Left lung (tissue), 4 donors: ENCODE measurements at regions not wholly inside any gene's neighbourhood (a gene's known extent, or its start where the extent isn't known, plus 50 kb on each side); places are given as distances from the start of the nearest gene placed in this dataset.

ENCODE experiments used
- ATAC-seq: fragments of 200-7000 bp; cut with Tn5 transposase; one replicate; pipeline ENCODE4 v1.9.1; 2020; ENCODE audit warnings: moderate library complexity
- DNase-seq, 4 donors: peaks; one replicate each; pipeline ENCODE4 v3.0.0-alpha.2; 2013 to 2020
- H3K27ac ChIP-seq, 2 donors: fragments of 200-600 bp; sonication (generic) in 1 of 2; one replicate each; pipeline versions ENCODE4 v1.5.0 to v1.8.0; 2020 to 2021
- H3K27me3 ChIP-seq, 2 donors: fragments of 200-600 bp; sonication (generic) in 1 of 2; one replicate each; pipeline versions ENCODE4 v1.5.0 to v1.8.0; 2020 to 2021
- H3K36me3 ChIP-seq, 2 donors: fragments of 200-600 bp; sonication (generic) in 1 of 2; one replicate each; pipeline versions ENCODE4 v1.5.0 to v1.8.0; 2020 to 2021
- H3K4me1 ChIP-seq, 2 donors: fragments of 200-600 bp; one replicate each; pipeline ENCODE4 v1.8.0; 2021
- H3K4me3 ChIP-seq, 2 donors: fragments of 200-600 bp; sonication (generic) in 1 of 2; one replicate each; pipeline versions ENCODE4 v1.5.0 to v1.8.0; 2020 to 2021; ENCODE audit warnings: mild to moderate bottlenecking in 1 of 2
- H3K9me3 ChIP-seq, 2 donors: fragments of 200-600 bp; sonication (generic) in 1 of 2; one replicate each; pipeline versions ENCODE4 v1.5.0 to v1.8.0; 2020 to 2021
- intact Hi-C, 2 donors: fragments of 100-400 bp; cut with DNase I; formaldehyde crosslinking; loops; one replicate each; pipeline versions ENCODE4 v1.11.2 to v1.14.2; 2022
- TF ChIP-seq, protein P1 (sequence below), 2 donors: fragments of 200-600 bp; sonication (generic) in 1 of 2; IDR thresholded peaks; one replicate each; pipeline versions ENCODE4 v1.5.0 to v1.8.0; 2021; ENCODE audit warnings: antibody characterized with exemption in 2 of 2
- donor health status: DM: no; HTN: yes; CAD: no.
- donor health status: DM: no; HTN: no; CAD: no.

DNA sequence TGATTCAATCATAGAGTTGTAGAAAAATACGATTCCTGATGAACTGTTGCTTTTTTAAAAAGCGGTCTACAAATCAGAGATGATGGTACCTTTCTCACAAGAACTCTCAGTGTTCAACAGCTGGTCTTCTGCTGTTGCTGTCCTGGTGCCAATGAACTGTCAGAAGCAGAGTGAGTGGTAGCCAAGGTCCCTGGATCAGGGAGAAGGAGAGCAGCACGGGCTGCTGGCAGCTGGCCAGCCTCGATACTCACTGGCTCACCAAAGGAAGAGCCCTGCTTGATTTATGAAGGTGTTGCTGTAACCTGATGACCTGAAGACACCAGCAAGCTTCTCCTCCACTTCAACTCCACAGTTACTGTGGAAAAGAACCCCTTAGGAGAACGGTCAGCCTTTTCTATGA is 300.8 kb upstream of the SOX11 start:
- Histone ChIP-seq H3K4me3 (no peak overlapping the region), H3K4me1 (no peaks in the 10 kb centered on the region), H3K36me3 (no peaks in the 10 kb centered on the region), H3K27me3 (no peaks in the 10 kb centered on the region), H3K9me3 (no peaks in the 10 kb centered on the region), H3K27ac (no peak overlapping the region)
- TF ChIP-seq, protein P1, sequence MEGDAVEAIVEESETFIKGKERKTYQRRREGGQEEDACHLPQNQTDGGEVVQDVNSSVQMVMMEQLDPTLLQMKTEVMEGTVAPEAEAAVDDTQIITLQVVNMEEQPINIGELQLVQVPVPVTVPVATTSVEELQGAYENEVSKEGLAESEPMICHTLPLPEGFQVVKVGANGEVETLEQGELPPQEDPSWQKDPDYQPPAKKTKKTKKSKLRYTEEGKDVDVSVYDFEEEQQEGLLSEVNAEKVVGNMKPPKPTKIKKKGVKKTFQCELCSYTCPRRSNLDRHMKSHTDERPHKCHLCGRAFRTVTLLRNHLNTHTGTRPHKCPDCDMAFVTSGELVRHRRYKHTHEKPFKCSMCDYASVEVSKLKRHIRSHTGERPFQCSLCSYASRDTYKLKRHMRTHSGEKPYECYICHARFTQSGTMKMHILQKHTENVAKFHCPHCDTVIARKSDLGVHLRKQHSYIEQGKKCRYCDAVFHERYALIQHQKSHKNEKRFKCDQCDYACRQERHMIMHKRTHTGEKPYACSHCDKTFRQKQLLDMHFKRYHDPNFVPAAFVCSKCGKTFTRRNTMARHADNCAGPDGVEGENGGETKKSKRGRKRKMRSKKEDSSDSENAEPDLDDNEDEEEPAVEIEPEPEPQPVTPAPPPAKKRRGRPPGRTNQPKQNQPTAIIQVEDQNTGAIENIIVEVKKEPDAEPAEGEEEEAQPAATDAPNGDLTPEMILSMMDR (IDR thresholded peaks at IDR 0.05), result no peak
- intact Hi-C loops, result no loop called here
- no peak for ATAC-seq
- peak in 2 of 4 donors; percentile 61 to 66 for DNase-seq

DNA sequence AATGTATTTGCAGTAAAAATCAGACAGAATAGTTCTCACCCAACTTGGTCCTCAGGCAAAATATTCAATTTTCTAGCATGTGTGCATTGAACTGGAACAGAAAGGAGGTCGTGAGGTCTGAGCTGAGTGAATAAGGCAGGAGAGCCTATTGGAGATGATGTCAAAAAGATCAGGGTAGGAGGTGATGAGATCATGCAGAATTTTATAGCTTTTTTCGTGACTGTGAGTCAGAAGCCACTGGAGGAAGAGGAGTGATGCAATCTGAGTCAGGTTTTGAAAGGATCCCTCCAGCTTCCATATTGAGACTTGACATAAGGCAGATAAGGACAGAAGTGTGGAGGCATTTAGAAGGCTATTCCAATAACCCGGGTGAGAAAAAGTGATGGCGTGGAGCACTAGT is 299.5 kb upstream of the SOX11 start:
- intact Hi-C loops, result no loop called here
- H3K4me1 ChIP-seq, result no peaks in the 10 kb centered on the region
- no peak overlapping the region for H3K27ac ChIP-seq
- H3K36me3 ChIP-seq, result no peaks in the 10 kb centered on the region
- H3K4me3 ChIP-seq, result no peak overlapping the region
- H3K9me3 ChIP-seq, result no peaks in the 10 kb centered on the region
- DNase-seq, result no peak
- no peaks in the 10 kb centered on the region for H3K27me3 ChIP-seq
- ATAC-seq, result no peak
- TF ChIP-seq, protein P1 (IDR thresholded peaks at IDR 0.05), result no peak

DNA sequence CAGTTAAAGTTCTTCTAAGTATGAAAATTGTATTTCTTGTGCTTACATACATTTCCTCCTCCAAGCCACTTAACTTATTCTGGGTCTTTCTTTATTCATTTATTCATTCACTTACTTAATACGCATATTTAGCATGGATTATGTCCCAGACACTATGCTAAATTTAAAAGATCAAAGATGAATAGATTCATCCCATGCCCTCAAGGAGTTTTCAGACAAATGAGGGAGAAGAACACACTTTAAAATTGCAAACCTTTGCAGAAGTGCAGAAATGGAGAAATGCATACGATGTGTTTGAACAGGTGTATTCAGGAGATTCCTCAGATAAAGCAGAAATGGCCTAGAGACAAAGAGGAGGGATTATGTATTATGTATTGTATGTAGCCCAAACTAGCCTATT is 298.7 kb upstream of the SOX11 start:
- Histone ChIP-seq H3K4me3 (no peak overlapping the region), H3K4me1 (no peaks in the 10 kb centered on the region), H3K27ac (no peak overlapping the region), H3K9me3 (no peaks in the 10 kb centered on the region), H3K36me3 (no peaks in the 10 kb centered on the region), H3K27me3 (no peaks in the 10 kb centered on the region)
- TF ChIP-seq, protein P1 (IDR thresholded peaks at IDR 0.05), result no peak
- DNase-seq, result no peak
- intact Hi-C loops, result no loop called here
- no peak for ATAC-seq

DNA sequence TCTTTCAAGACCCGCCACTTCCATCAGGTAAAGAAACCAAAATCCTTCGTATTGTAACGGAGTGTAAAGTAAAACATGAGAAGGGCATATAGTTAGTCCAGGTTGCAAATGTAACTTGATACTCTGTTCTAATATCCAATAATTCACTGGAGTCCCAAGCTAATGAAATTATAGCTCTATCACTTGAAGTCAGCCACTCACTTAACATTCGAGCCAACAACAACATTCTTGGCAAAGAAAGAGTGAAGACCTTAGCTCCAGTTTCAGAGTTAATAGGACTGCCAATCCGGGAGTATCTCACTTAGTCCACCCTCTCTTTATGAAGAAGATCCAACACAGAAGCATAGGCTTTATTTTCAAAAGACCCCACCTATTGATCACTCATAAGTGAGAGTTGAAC is 298.0 kb upstream of the SOX11 start:
- intact Hi-C loops, result no loop called here
- H3K4me3 ChIP-seq, result no peak overlapping the region

DNA sequence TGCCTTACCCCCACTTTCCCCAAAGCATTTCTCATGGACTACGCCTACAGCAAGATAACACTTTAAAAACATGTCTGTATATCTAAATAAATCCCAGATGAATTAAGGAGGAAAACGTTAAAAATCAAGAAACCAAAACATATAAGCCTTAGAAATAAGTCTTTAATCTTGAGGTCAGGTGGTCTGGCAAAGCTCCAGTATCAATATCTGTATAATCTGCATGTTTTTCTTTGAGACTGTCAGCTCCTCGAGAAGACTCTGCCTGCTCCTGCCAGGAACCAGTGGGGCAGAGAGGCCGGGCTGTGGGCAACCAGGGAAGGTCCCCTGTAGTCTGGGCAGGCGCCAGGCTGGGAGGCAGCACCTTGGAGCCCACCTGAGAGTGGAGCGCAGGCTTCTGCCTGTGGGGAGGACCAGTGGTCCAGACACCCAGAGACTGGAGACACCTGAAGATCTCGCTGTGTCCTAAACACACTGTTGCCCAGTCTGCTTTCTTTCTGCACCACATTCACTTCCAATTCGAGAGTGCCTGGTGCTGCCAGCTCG is 291.0 kb upstream of the SOX11 start:
- no peak for ATAC-seq
- intact Hi-C loops, result no loop called here
- H3K27ac ChIP-seq, result no peak overlapping the region
- no peak overlapping the region for H3K4me3 ChIP-seq
- TF ChIP-seq, protein P1 (IDR thresholded peaks at IDR 0.05), result no peak
- no peak for DNase-seq
- H3K4me1 ChIP-seq, result no peaks in the 10 kb centered on the region
- no peaks in the 10 kb centered on the region for H3K27me3 ChIP-seq
- H3K36me3 ChIP-seq, result no peaks in the 10 kb centered on the region
- H3K9me3 ChIP-seq, result peaks cover 0 to 1% of the 10 kb centered on the region in 2 donors

More for the DNA sequence above, 298.0 kb upstream of the SOX11 start:
- ATAC-seq (no peak), DNase-seq (no peak)
- no peak overlapping the region for H3K27ac ChIP-seq
- TF ChIP-seq, protein P1 (IDR thresholded peaks at IDR 0.05), result no peak
- H3K27me3 ChIP-seq, result no peaks in the 10 kb centered on the region
- no peaks in the 10 kb centered on the region for H3K36me3 ChIP-seq
- no peaks in the 10 kb centered on the region for H3K4me1 ChIP-seq
- no peaks in the 10 kb centered on the region for H3K9me3 ChIP-seq
